Stimulated activated CD4-positive, alpha-beta T cell treated with anti-CD3 and anti-CD28 coated beads, Interleukin-2, amount 100 ng/mL, for 48 hours (primary cell): ENCODE measurements at regions not wholly inside any gene's neighbourhood (a gene's known extent, or its start where the extent isn't known, plus 50 kb on each side); places are given as distances from the start of the nearest gene placed in this dataset.
"Not testable (repeated sequence)": the region's sequence is repeated elsewhere in the genome, so short reads cannot be mapped to it uniquely, and the experiment has no call there.

ENCODE experiments used
- DNase-seq, 2 donors: peaks; one replicate each; pipeline ENCODE4 v3.0.0-alpha.2; 2020

- no peak for DNase-seq
Observed at GRCh38 chr12:125824276-125824675, 759.0 kb downstream of the AACS start.

GRCh38 chr12:125835852-125836251 is 770.6 kb downstream of the AACS start:
- DNase-seq, result no peak

- no peak for DNase-seq
Observed at GRCh38 chr12:125836647-125837046, 771.4 kb downstream of the AACS start.

GRCh38 chr12:125841332-125841731 is 776.1 kb downstream of the AACS start:
- no peak for DNase-seq

GRCh38 chr12:125852116-125852515 is 786.9 kb downstream of the AACS start:
- no peak for DNase-seq

- DNase-seq, result no peak
Observed at GRCh38 chr12:125852679-125853078, 787.4 kb downstream of the AACS start.

GRCh38 chr12:125853670-125854069 is 788.4 kb downstream of the AACS start:
- DNase-seq, result no peak

GRCh38 chr12:125856366-125856765 is 791.1 kb downstream of the AACS start:
- DNase-seq, result no peak

GRCh38 chr12:125856896-125857295 is 791.7 kb downstream of the AACS start:
- no peak for DNase-seq

GRCh38 chr12:125860672-125861288 is 795.5 kb downstream of the AACS start:
- DNase-seq, result no peak

- DNase-seq, result no peak
Observed at GRCh38 chr12:125861299-125862281, 796.4 kb downstream of the AACS start.

GRCh38 chr12:125865236-125865635 is 800.0 kb downstream of the AACS start:
- not testable (repeated sequence) for DNase-seq

- DNase-seq, result no peak
Observed at GRCh38 chr12:125871811-125872594, 806.8 kb downstream of the AACS start.

GRCh38 chr12:125873016-125873415 is 807.8 kb downstream of the AACS start:
- no peak for DNase-seq

- no peak for DNase-seq
Observed at GRCh38 chr12:125878483-125878882, 813.2 kb downstream of the AACS start.

GRCh38 chr12:125882141-125882540 is 816.9 kb downstream of the AACS start:
- no peak for DNase-seq

- DNase-seq, result no peak
Observed at GRCh38 chr12:125888921-125889320, 823.7 kb downstream of the AACS start.

GRCh38 chr12:125889742-125890141 is 824.5 kb downstream of the AACS start:
- DNase-seq, result no peak

GRCh38 chr12:125890366-125890905 is 825.2 kb downstream of the AACS start:
- DNase-seq, result no peak

- DNase-seq, result no peak
Observed at GRCh38 chr12:125890971-125891370, 825.7 kb downstream of the AACS start.

GRCh38 chr12:125892276-125892675 is 827.0 kb downstream of the AACS start:
- DNase-seq, result no peak

GRCh38 chr12:125902991-125903390 is 837.8 kb downstream of the AACS start:
- DNase-seq, result no peak

GRCh38 chr12:125907351-125907750 is 842.1 kb downstream of the AACS start:
- DNase-seq, result no peak
